Neuronal stem cell (in vitro differentiated cells): ENCODE measurements at regions not wholly inside any gene's neighbourhood (a gene's known extent, or its start where the extent isn't known, plus 50 kb on each side); places are given as distances from the start of the nearest gene placed in this dataset.

Experiments used
- DNase-seq: peaks from one replicate; pipeline ENCODE4 v3.0.0-alpha.2; 2013; ENCODE audit warnings: low spot score
- H2AFZ ChIP-seq: one replicate; pipeline ENCODE4 v1.6.1; 2013; ENCODE audit warnings: mild to moderate bottlenecking, low read length, inconsistent platforms
- H2AK5ac ChIP-seq: 2 replicates; pipeline ENCODE4 v1.6.1; 2013; ENCODE audit warnings: low read depth, mild to moderate bottlenecking, inconsistent platforms, low read length, moderate library complexity, mixed read lengths
- H2BK120ac ChIP-seq: 2 replicates; pipeline ENCODE4 v1.6.1; 2013; ENCODE audit warnings: low read depth, mild to moderate bottlenecking, inconsistent platforms, low read length, moderate library complexity, mixed read lengths
- H2BK12ac ChIP-seq: one replicate; pipeline ENCODE4 v1.6.1; 2013; ENCODE audit warnings: low read length, inconsistent platforms
- H2BK15ac ChIP-seq: 2 replicates; pipeline ENCODE4 v1.6.1; 2013; ENCODE audit warnings: mild to moderate bottlenecking, low read length, inconsistent platforms, mixed read lengths
- H2BK5ac ChIP-seq: one replicate; pipeline ENCODE4 v1.6.1; 2013; ENCODE audit warnings: inconsistent platforms, mild to moderate bottlenecking, low read length, moderate library complexity
- H3K14ac ChIP-seq: one replicate; pipeline ENCODE4 v1.6.1; 2013; ENCODE audit warnings: low read length, inconsistent platforms
- H3K18ac ChIP-seq: 2 replicates; pipeline ENCODE4 v1.6.1; 2013; ENCODE audit warnings: low read length, inconsistent platforms
- H3K23ac ChIP-seq: 2 replicates; pipeline ENCODE4 v1.6.1; 2013; ENCODE audit warnings: low read depth, mild to moderate bottlenecking, mixed read lengths, low read length, inconsistent platforms; ENCODE audit not compliant: poor library complexity
- H3K27ac ChIP-seq: replicated peaks from 3 replicates; pipeline ENCODE4 v1.5.1; 2013; ENCODE audit warnings: low read length, inconsistent platforms
- H3K27me3 ChIP-seq, 3 experiments: 2 replicates each; pipeline ENCODE4 v1.6.1; 2013; ENCODE audit warnings: low read length in 3 of 3, mild to moderate bottlenecking in 2 of 3, inconsistent platforms in 1 of 3, low read depth in 1 of 3, mixed read lengths in 1 of 3, moderate library complexity in 1 of 3; ENCODE audit not compliant: control insufficient read depth in 3 of 3, insufficient read depth in 3 of 3
- H3K36me3 ChIP-seq, 2 donors: replicated peaks in 1 of 2; 2 replicates each; pipeline ENCODE4 v1.6.1; 2013; ENCODE audit warnings: low read length in 2 of 2; ENCODE audit not compliant: control insufficient read depth in 2 of 2, insufficient read depth in 2 of 2
- H3K4ac ChIP-seq: 2 replicates; pipeline ENCODE4 v1.6.1; 2013; ENCODE audit warnings: inconsistent platforms, mild to moderate bottlenecking, low read length, moderate library complexity
- H3K4me1 ChIP-seq, 2 donors: 1 replicate in 1 of 2; 2 replicates in 1 of 2; pipeline ENCODE4 v1.6.1; 2013; ENCODE audit warnings: low read length in 2 of 2, low read depth in 1 of 2; ENCODE audit not compliant: control insufficient read depth in 2 of 2, insufficient read depth in 1 of 2
- H3K4me2 ChIP-seq: one replicate; pipeline ENCODE4 v1.6.1; 2013; ENCODE audit warnings: mild to moderate bottlenecking, low read length, inconsistent platforms; ENCODE audit not compliant: insufficient read depth, poor library complexity, severe bottlenecking
- H3K4me3 ChIP-seq, 2 donors: 2 replicates each; pipeline ENCODE4 v1.5.1; 2013; ENCODE audit warnings: low read length in 2 of 2, mild to moderate bottlenecking in 2 of 2, inconsistent platforms in 1 of 2, moderate library complexity in 1 of 2
- H3K79me1 ChIP-seq: one replicate; pipeline ENCODE4 v1.6.1; 2013; ENCODE audit warnings: low read depth, mild to moderate bottlenecking, inconsistent platforms, low read length, moderate library complexity
- H3K9ac ChIP-seq: one replicate; pipeline ENCODE4 v1.6.1; 2013; ENCODE audit warnings: mild to moderate bottlenecking, low read depth, low read length, inconsistent platforms; ENCODE audit not compliant: poor library complexity
- H3K9me3 ChIP-seq, 2 donors: replicated peaks in 1 of 2; 2 replicates each; pipeline versions ENCODE3 to v1.6.1; 2013; ENCODE audit warnings: low read length in 2 of 2, mild to moderate bottlenecking in 2 of 2, inconsistent platforms in 1 of 2, low read depth in 1 of 2, mixed read lengths in 1 of 2, moderate library complexity in 1 of 2; ENCODE audit not compliant: control insufficient read depth in 2 of 2, insufficient read depth in 1 of 2
- H4K8ac ChIP-seq: one replicate; pipeline ENCODE4 v1.6.1; 2013; ENCODE audit warnings: low read depth, mild to moderate bottlenecking, inconsistent platforms, low read length, moderate library complexity
- H4K91ac ChIP-seq: one replicate; pipeline ENCODE4 v1.6.1; 2013; ENCODE audit warnings: low read length, low read depth, mild to moderate bottlenecking, inconsistent platforms; ENCODE audit not compliant: poor library complexity
- WGBS, 2 donors: extraction: QIAGEN DNeasy Blood & Tissue Kit; methylation state at CpG; one replicate each; pipeline ENCODE4 v1.1.7; 2013; ENCODE audit warnings: missing lambda C conversion rate in 2 of 2, mixed read lengths in 1 of 2; ENCODE audit not compliant: insufficient read length in 2 of 2, insufficient replicate concordance in 1 of 2; ENCODE audit errors: extremely low coverage in 2 of 2; 5-methylcytosine and 5-hydroxymethylcytosine counted together

DNA sequence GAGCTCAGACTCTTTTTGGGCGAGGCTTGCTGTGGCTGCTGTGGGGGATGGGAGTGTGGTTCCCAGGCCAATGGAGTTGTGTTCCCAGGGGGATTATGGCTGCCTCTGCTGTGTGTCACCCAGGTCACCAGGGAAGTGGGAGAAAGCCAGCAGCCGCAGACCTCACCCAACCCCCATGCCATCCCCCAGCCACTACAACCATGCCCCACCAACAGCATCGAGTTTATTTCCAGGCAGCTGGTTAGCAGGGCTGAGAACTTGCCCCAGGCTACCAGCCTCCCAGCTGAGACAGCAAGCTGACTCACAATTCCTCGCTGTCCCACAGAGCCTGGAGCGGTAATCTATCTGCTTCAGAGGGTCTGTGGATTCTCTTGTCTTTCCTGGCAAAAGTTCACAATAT, 331.7 kb downstream of the FRK start:
- Histone ChIP-seq H3K27me3 (no peaks in the 10 kb centered on the region), H3K9ac (no peak overlapping the region), H3K4me2 (no peak overlapping the region), H3K4ac (no peak overlapping the region), H3K27ac (no peak overlapping the region), H3K4me3 (no peak overlapping the region), H2BK12ac (no peak overlapping the region), H3K79me1 (no peaks in the 10 kb centered on the region), H4K8ac (no peak overlapping the region), H3K14ac (no peak overlapping the region), H2BK5ac (no peak overlapping the region), H2AFZ (no peak overlapping the region), H2BK15ac (no peak overlapping the region), H3K4me1 (no peaks in the 10 kb centered on the region), H4K91ac (no peak overlapping the region), H2AK5ac (no peak overlapping the region), H2BK120ac (no peak overlapping the region), H3K36me3 (no peaks in the 10 kb centered on the region), H3K18ac (no peak overlapping the region), H3K23ac (no peak overlapping the region), H3K9me3 (no peaks in the 10 kb centered on the region)
- no peak for DNase-seq
- no CpG with 5 or more reads among the region's 5 CpGs for whole genome bisulfite sequencing, 2 donors

DNA sequence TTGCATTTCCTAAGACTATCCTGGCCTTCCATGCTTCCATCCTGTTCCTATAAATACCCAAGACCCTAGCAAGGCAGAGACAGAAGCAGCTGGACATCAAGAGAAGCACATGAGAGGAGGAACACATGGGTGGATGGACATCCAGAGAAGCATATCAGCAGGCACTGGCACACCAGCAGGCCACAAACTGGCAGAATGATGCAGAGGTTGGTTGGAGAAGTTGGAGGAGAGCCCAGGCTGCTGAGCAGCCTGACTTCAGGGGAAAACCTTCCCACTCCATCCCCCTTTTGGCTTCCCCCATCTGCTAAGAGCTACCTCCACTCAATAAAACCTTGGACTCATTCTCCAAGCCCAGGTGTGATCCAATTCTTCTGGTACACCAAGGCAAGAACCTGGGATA, 332.5 kb downstream of the FRK start:
- H3K4ac ChIP-seq = no peak overlapping the region
- H3K14ac ChIP-seq = no peak overlapping the region
- no peak overlapping the region for H2BK5ac ChIP-seq
- no peak overlapping the region for H3K9ac ChIP-seq
- H3K4me1 ChIP-seq = no peaks in the 10 kb centered on the region
- no peaks in the 10 kb centered on the region for H3K79me1 ChIP-seq
- no peak overlapping the region for H2BK12ac ChIP-seq
- DNase-seq = no peak
- H2BK15ac ChIP-seq = no peak overlapping the region
- H3K18ac ChIP-seq = no peak overlapping the region
- H3K27me3 ChIP-seq = no peaks in the 10 kb centered on the region
- H2AFZ ChIP-seq = no peak overlapping the region
- H3K4me2 ChIP-seq = no peak overlapping the region
- no peaks in the 10 kb centered on the region for H3K36me3 ChIP-seq
- no peaks in the 10 kb centered on the region for H3K9me3 ChIP-seq
- no peak overlapping the region for H3K23ac ChIP-seq
- H2BK120ac ChIP-seq = no peak overlapping the region
- no peak overlapping the region for H3K4me3 ChIP-seq
- H4K91ac ChIP-seq = no peak overlapping the region
- no peak overlapping the region for H3K27ac ChIP-seq
- no peak overlapping the region for H4K8ac ChIP-seq
- no peak overlapping the region for H2AK5ac ChIP-seq

DNA sequence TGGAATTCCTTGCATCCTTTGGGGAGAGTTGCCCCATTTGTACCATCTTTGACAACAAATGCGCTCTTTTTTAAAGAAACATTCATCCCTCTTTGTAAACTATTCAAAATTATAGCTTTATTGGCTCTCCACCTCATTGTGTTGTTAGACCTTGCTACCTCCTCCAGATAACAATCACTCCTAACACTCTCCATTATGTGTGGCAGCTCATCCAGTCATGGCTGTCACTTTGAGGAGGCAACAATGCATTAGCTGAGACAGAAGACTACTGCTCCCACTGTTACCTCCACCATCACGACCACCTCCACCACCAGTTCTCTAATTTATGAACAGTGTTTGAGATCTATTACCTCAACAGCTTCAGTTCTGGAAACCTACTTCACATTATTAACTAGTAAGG, 339.1 kb downstream of the FRK start:
- Histone ChIP-seq H3K4me1 (no peaks in the 10 kb centered on the region), H2BK120ac (no peak overlapping the region), H3K36me3 (no peaks in the 10 kb centered on the region), H3K79me1 (no peaks in the 10 kb centered on the region), H2AFZ (no peak overlapping the region), H4K8ac (no peak overlapping the region), H3K27ac (no peak overlapping the region), H2BK12ac (no peak overlapping the region), H2AK5ac (no peak overlapping the region), H3K23ac (no peak overlapping the region), H3K27me3 (no peaks in the 10 kb centered on the region), H2BK15ac (no peak overlapping the region), H3K9me3 (no peaks in the 10 kb centered on the region), H4K91ac (no peak overlapping the region), H3K4ac (no peak overlapping the region), H3K18ac (no peak overlapping the region), H2BK5ac (no peak overlapping the region), H3K4me2 (no peak overlapping the region), H3K9ac (no peak overlapping the region), H3K4me3 (no peak overlapping the region), H3K14ac (no peak overlapping the region)
- no CpG with 5 or more reads among the region's 2 CpGs for WGBS, 2 donors
- DNase-seq = no peak

- no peak overlapping the region for H3K4ac ChIP-seq
- H2AFZ ChIP-seq = no peak overlapping the region
- H3K9me3 ChIP-seq = no peaks in the 10 kb centered on the region
- H2BK12ac ChIP-seq = no peak overlapping the region
- H4K91ac ChIP-seq = no peak overlapping the region
- no peak overlapping the region for H3K23ac ChIP-seq
- no peak overlapping the region for H3K9ac ChIP-seq
- H4K8ac ChIP-seq = no peak overlapping the region
- no peaks in the 10 kb centered on the region for H3K4me1 ChIP-seq
- no peaks in the 10 kb centered on the region for H3K27me3 ChIP-seq
- WGBS, 2 donors = no CpG with 5 or more reads among the region's 1 CpG
- H2BK5ac ChIP-seq = no peak overlapping the region
- H3K27ac ChIP-seq = no peak overlapping the region
- H2AK5ac ChIP-seq = no peak overlapping the region
- H3K18ac ChIP-seq = no peak overlapping the region
- H3K36me3 ChIP-seq = no peaks in the 10 kb centered on the region
- no peak overlapping the region for H2BK120ac ChIP-seq
- H3K14ac ChIP-seq = no peak overlapping the region
- no peak overlapping the region for H3K4me2 ChIP-seq
- no peak overlapping the region for H2BK15ac ChIP-seq
- H3K79me1 ChIP-seq = no peaks in the 10 kb centered on the region
- H3K4me3 ChIP-seq = no peak overlapping the region
- DNase-seq = no peak
Measured at GRCh38 chr6:115720900-115721299, 339.8 kb downstream of the FRK start.
